ENCODE measurements at regions not wholly inside any gene's neighbourhood (a gene's known extent, or its start where the extent isn't known, plus 50 kb on each side); places are given as distances from the start of the nearest gene placed in this dataset.

DNA sequence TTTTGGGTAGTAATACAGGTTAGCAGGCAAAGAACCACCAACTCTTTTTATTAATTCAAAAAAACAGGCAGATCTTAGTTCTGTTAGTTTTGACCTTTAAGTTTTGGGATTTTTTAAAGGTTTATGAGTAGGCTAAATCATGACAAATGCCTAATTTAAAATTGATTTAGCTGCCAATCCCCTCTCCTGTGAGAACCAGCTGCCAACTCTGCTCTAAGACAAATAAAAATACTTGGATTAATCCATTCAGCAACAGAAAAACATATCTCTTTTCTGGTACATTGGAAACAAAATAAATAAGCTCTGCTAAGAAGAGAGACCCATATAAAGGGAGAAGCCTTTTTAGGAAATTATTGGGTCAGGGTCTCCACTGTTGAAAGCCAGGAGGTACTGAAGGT lies 160.8 kb downstream of the NTMT2 start:
- Histone ChIP-seq H3K4me3 (ENCODE audit: control insufficient read depth in 2 of 3, extremely low read depth in 1 of 3, insufficient read depth in 2 of 3, low read depth in 1 of 3, low read length in 3 of 3) (no peak overlapping the region), H2AFZ (ENCODE audit: control insufficient read depth, low read length) (no peak overlapping the region), H3K79me2 (ENCODE audit: control insufficient read depth, insufficient read depth, low read length) (no peaks in the 10 kb centered on the region), H3K36me3 (ENCODE audit: control insufficient read depth in 2 of 2, extremely low read depth in 1 of 2, insufficient read depth in 2 of 2, low read length in 2 of 2) (no peaks in the 10 kb centered on the region), H3K4me1 (ENCODE audit: control insufficient read depth, extremely low read depth, insufficient read depth, low read length) (no peaks in the 10 kb centered on the region), H3K4me2 (ENCODE audit: control insufficient read depth, extremely low read depth, insufficient read depth, low read depth, low read length) (no peak overlapping the region), H3K27me3 (ENCODE audit: control insufficient read depth, extremely low read depth, insufficient read depth, low read length) (no peaks in the 10 kb centered on the region), H3K9me1 (ENCODE audit: control insufficient read depth, extremely low read depth, insufficient read depth, low read length) (no peaks in the 10 kb centered on the region), H4K20me1 (ENCODE audit: control insufficient read depth, extremely low read depth, insufficient read depth, low read length) (no peaks in the 10 kb centered on the region), H3K27ac (ENCODE audit: control insufficient read depth, insufficient read depth, low read length) (no peak overlapping the region), H3K9me3 (ENCODE audit: control insufficient read depth, low read depth, low read length) (no peaks in the 10 kb centered on the region), H3K9ac (ENCODE audit: control insufficient read depth, extremely low read depth, insufficient read depth, low read length) (no peak overlapping the region)
- no peak for FAIRE-seq
- dilution Hi-C loops (cut with MboI; ENCODE audit: extremely low pct_ligation_motif_present, low sequenced_read_pairs), result no loop called here
- DNase-seq (ENCODE audit: low read depth, low spot score), result no peak
- no peak for TF ChIP-seq EZH2 (IDR thresholded peaks at IDR 0.05; ENCODE audit: low read length)
- TF ChIP-seq, protein P1, sequence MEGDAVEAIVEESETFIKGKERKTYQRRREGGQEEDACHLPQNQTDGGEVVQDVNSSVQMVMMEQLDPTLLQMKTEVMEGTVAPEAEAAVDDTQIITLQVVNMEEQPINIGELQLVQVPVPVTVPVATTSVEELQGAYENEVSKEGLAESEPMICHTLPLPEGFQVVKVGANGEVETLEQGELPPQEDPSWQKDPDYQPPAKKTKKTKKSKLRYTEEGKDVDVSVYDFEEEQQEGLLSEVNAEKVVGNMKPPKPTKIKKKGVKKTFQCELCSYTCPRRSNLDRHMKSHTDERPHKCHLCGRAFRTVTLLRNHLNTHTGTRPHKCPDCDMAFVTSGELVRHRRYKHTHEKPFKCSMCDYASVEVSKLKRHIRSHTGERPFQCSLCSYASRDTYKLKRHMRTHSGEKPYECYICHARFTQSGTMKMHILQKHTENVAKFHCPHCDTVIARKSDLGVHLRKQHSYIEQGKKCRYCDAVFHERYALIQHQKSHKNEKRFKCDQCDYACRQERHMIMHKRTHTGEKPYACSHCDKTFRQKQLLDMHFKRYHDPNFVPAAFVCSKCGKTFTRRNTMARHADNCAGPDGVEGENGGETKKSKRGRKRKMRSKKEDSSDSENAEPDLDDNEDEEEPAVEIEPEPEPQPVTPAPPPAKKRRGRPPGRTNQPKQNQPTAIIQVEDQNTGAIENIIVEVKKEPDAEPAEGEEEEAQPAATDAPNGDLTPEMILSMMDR (optimal IDR thresholded peaks at IDR 0.05 in 1 of 3, IDR thresholded peaks at IDR 0.05 in 1 of 3, conservative IDR thresholded peaks at IDR 0.05 in 1 of 3; ENCODE audit: extremely low read depth in 1 of 3, insufficient read depth in 2 of 3, low read length in 3 of 3), result no peak

DNA sequence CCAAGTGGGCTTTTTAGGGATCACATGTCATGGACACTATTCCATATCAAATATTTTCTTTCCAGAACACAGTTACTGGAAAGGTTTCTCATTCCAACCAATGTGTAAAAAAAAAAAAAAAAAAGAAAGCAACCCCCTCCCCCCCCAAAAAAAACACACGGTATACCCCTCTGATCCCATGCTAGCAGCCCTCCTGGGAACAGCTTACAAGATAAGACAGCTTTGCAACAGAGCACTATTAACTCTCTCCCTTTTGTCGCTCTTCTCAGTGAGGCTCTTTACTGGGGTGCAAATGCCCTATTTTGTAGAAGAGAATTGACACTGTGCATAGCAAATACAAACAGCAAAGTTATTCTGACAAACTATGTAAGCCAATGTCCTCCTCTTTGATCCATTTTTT lies 161.2 kb downstream of the NTMT2 start:
- no peak for TF ChIP-seq EZH2 (IDR thresholded peaks at IDR 0.05; ENCODE audit: low read length)
- TF ChIP-seq, protein P1 (optimal IDR thresholded peaks at IDR 0.05 in 1 of 3, IDR thresholded peaks at IDR 0.05 in 1 of 3, conservative IDR thresholded peaks at IDR 0.05 in 1 of 3; ENCODE audit: extremely low read depth in 1 of 3, insufficient read depth in 2 of 3, low read length in 3 of 3), result no peak
- DNase-seq (ENCODE audit: low read depth, low spot score), result no peak

More for the DNA sequence above, 161.2 kb downstream of the NTMT2 start:
- dilution Hi-C loops (cut with MboI; ENCODE audit: extremely low pct_ligation_motif_present, low sequenced_read_pairs), result no loop called here
- H3K27me3 ChIP-seq (ENCODE audit: control insufficient read depth, extremely low read depth, insufficient read depth, low read length), result no peaks in the 10 kb centered on the region
- H3K79me2 ChIP-seq (ENCODE audit: control insufficient read depth, insufficient read depth, low read length), result no peaks in the 10 kb centered on the region
- no peak overlapping the region for H2AFZ ChIP-seq (ENCODE audit: control insufficient read depth, low read length)
- H3K4me3 ChIP-seq (ENCODE audit: control insufficient read depth in 2 of 3, extremely low read depth in 1 of 3, insufficient read depth in 2 of 3, low read depth in 1 of 3, low read length in 3 of 3), result no peak overlapping the region
- no peak for FAIRE-seq
- H3K9me3 ChIP-seq (ENCODE audit: control insufficient read depth, low read depth, low read length), result no peaks in the 10 kb centered on the region
- H3K9ac ChIP-seq (ENCODE audit: control insufficient read depth, extremely low read depth, insufficient read depth, low read length), result no peak overlapping the region
- H3K27ac ChIP-seq (ENCODE audit: control insufficient read depth, insufficient read depth, low read length), result no peak overlapping the region
- no peaks in the 10 kb centered on the region for H4K20me1 ChIP-seq (ENCODE audit: control insufficient read depth, extremely low read depth, insufficient read depth, low read length)
- no peaks in the 10 kb centered on the region for H3K36me3 ChIP-seq (ENCODE audit: control insufficient read depth in 2 of 2, extremely low read depth in 1 of 2, insufficient read depth in 2 of 2, low read length in 2 of 2)
- no peak overlapping the region for H3K4me2 ChIP-seq (ENCODE audit: control insufficient read depth, extremely low read depth, insufficient read depth, low read depth, low read length)
- no peaks in the 10 kb centered on the region for H3K4me1 ChIP-seq (ENCODE audit: control insufficient read depth, extremely low read depth, insufficient read depth, low read length)
- H3K9me1 ChIP-seq (ENCODE audit: control insufficient read depth, extremely low read depth, insufficient read depth, low read length), result no peaks in the 10 kb centered on the region

All from keratinocyte (primary cell).